ENCODE measurements at regions not wholly inside any gene's neighbourhood (a gene's known extent, or its start where the extent isn't known, plus 50 kb on each side); places are given as distances from the start of the nearest gene placed in this dataset.
"Not testable (repeated sequence)": the region's sequence is repeated elsewhere in the genome, so short reads cannot be mapped to it uniquely, and the experiment has no call there.

GRCh38 chr6:97979285-97979684 lies 696.3 kb upstream of the MMS22L start:
- not testable (repeated sequence) for TF ChIP-seq CTCF (IDR thresholded peaks at IDR 0.05; ENCODE audit: low read depth, low read length, poor library complexity, severe bottlenecking); EZH2phosphoT487 (IDR thresholded peaks at IDR 0.05; ENCODE audit: borderline replicate concordance, low read length)
